Neutrophil (primary cell): ENCODE measurements at regions not wholly inside any gene's neighbourhood (a gene's known extent, or its start where the extent isn't known, plus 50 kb on each side); places are given as distances from the start of the nearest gene placed in this dataset.
"Not testable (repeated sequence)": the region's sequence is repeated elsewhere in the genome, so short reads cannot be mapped to it uniquely, and the experiment has no call there.

ENCODE experiments used
- H3K27ac ChIP-seq: fragments of 200-600 bp; sonication (generic); 2 replicates; pipeline ENCODE4 v1.5.1; 2016; ENCODE audit warnings: mild to moderate bottlenecking, moderate library complexity
- H3K27me3 ChIP-seq: fragments of 200-600 bp; sonication (generic); 2 replicates; pipeline ENCODE4 v1.6.0; 2016; ENCODE audit warnings: mild to moderate bottlenecking
- H3K36me3 ChIP-seq: fragments of 200-600 bp; sonication (generic); 2 replicates; pipeline ENCODE4 v1.5.1; 2017
- H3K4me1 ChIP-seq, 2 experiments: fragments of 200-600 bp in 1 of 2; sonication (generic) in 1 of 2; 1 replicate in 1 of 2; 2 replicates in 1 of 2; pipeline versions ENCODE4 v1.5.1 to v1.6.1; 2013 to 2016; ENCODE audit warnings: low read depth in 1 of 2, low read length in 1 of 2, mild to moderate bottlenecking in 1 of 2, moderate library complexity in 1 of 2; ENCODE audit not compliant: control insufficient read depth in 1 of 2, insufficient read depth in 1 of 2
- H3K4me3 ChIP-seq, 2 experiments: fragments of 200-600 bp in 1 of 2; sonication (generic) in 1 of 2; 1 replicate in 1 of 2; 2 replicates in 1 of 2; pipeline ENCODE4 v1.5.1; 2013 to 2016; ENCODE audit warnings: low read depth in 1 of 2, low read length in 1 of 2, mild to moderate bottlenecking in 1 of 2, moderate library complexity in 1 of 2
- H3K9me3 ChIP-seq: fragments of 200-600 bp; sonication (generic); 2 replicates; pipeline ENCODE4 v1.5.1; 2016
- CTCF ChIP-seq: fragments of 200-600 bp; sonication (generic); IDR thresholded peaks from 2 replicates; pipeline ENCODE4 v1.5.1; 2016; ENCODE audit warnings: antibody characterized with exemption

- Histone ChIP-seq H3K4me1 (no peaks in the 10 kb centered on the region), H3K4me3 (no peak overlapping the region), H3K36me3 (no peaks in the 10 kb centered on the region), H3K27ac (no peak overlapping the region), H3K27me3 (no peaks in the 10 kb centered on the region), H3K9me3 (no peaks in the 10 kb centered on the region)
- TF ChIP-seq CTCF, result no peak
Measured at GRCh38 chr20:19839053-19839452, 81.0 kb downstream of the RIN2 start.

GRCh38 chr20:19840111-19840710, 82.2 kb downstream of the RIN2 start:
- no peak for TF ChIP-seq CTCF
- H3K9me3 ChIP-seq, result no peaks in the 10 kb centered on the region
- H3K27ac ChIP-seq, result no peak overlapping the region
- no peaks in the 10 kb centered on the region for H3K36me3 ChIP-seq
- no peaks in the 10 kb centered on the region for H3K27me3 ChIP-seq
- H3K4me3 ChIP-seq, result no peak overlapping the region
- H3K4me1 ChIP-seq, result no peaks in the 10 kb centered on the region

DNA sequence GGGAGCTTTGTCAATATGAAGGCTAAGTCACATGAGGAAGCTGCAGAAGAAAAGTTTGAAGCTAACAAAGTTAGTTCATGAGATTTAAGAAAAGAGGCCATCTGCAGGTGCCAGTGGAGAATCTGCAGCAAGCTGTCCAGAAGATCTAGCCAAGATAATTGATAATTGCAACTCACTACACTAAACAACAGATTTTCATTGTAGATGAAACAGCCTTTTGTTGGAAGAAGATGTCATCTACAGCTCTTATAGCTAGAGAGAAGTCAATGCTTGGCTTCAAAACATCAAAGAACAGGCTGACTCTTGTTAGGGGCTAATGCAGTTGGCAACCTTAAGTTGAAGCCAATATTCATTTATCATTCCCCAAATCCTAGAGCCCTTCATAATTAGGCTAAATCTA, 83.7 kb downstream of the RIN2 start:
- Histone ChIP-seq H3K27ac (no peak overlapping the region), H3K36me3 (no peaks in the 10 kb centered on the region), H3K4me3 (no peak overlapping the region), H3K4me1 (no peaks in the 10 kb centered on the region), H3K9me3 (no peaks in the 10 kb centered on the region), H3K27me3 (no peaks in the 10 kb centered on the region)
- TF ChIP-seq CTCF, result no peak

GRCh38 chr20:19844850-19845249, 86.8 kb downstream of the RIN2 start:
- H3K9me3 ChIP-seq, H3K4me1 ChIP-seq, H3K27ac ChIP-seq, H3K36me3 ChIP-seq, H3K27me3 ChIP-seq, H3K4me3 ChIP-seq: not testable (repeated sequence)

DNA sequence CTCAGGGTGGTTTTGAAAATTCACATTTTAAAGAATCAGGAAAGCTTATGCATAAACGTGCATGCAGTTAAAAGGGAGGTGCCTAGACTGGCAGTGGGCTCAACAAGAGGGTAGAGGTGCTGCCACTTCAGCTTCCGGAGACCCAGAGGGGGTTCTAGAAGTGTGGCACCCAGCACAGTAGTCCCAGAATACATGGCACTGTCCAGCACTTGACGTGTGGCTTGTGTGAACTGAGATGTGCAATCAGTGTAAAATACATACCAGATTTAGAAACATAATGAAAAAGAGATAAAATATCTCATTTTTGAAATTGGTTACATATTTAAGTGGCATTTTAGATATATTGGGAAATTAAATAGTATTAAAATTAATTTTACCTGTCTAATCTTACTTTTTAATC, 89.3 kb downstream of the RIN2 start:
- H3K27me3 ChIP-seq, result no peaks in the 10 kb centered on the region
- H3K36me3 ChIP-seq, result no peaks in the 10 kb centered on the region
- no peaks in the 10 kb centered on the region for H3K4me1 ChIP-seq
- TF ChIP-seq CTCF, result no peak
- no peaks in the 10 kb centered on the region for H3K9me3 ChIP-seq
- H3K4me3 ChIP-seq, result no peak overlapping the region
- no peak overlapping the region for H3K27ac ChIP-seq

GRCh38 chr20:19849341-19850197, 91.5 kb downstream of the RIN2 start:
- TF ChIP-seq CTCF, result no peak
- Histone ChIP-seq H3K27ac (no peak overlapping the region), H3K4me1 (no peaks in the 10 kb centered on the region), H3K36me3 (no peaks in the 10 kb centered on the region), H3K9me3 (no peaks in the 10 kb centered on the region), H3K4me3 (no peak overlapping the region), H3K27me3 (no peaks in the 10 kb centered on the region)
